GM23248 (cell line): ENCODE measurements at regions not wholly inside any gene's neighbourhood (a gene's known extent, or its start where the extent isn't known, plus 50 kb on each side); places are given as distances from the start of the nearest gene placed in this dataset.

Experiments used
- DNase-seq: peaks from one replicate; pipeline ENCODE4 v3.0.0-alpha.2; 2015
- H2AFZ ChIP-seq: fragments of 200-600 bp; sonication (generic); 2 replicates; pipeline ENCODE4 v1.6.1; 2016; ENCODE audit warnings: antibody characterized with exemption
- H3F3A ChIP-seq: fragments of 200-600 bp; sonication (generic); 2 replicates; pipeline ENCODE4 v1.6.1; 2016; ENCODE audit warnings: mild to moderate bottlenecking, antibody characterized with exemption, mixed run types; ENCODE audit not compliant: insufficient read depth
- H3K27ac ChIP-seq: fragments of 200-600 bp; sonication (generic); 2 replicates; pipeline ENCODE4 v1.5.1; 2016; ENCODE audit warnings: mild to moderate bottlenecking
- H3K27me3 ChIP-seq: fragments of 200-600 bp; sonication (generic); replicated peaks from 2 replicates; pipeline ENCODE4 v1.6.1; 2016; ENCODE audit warnings: mild to moderate bottlenecking; ENCODE audit not compliant: insufficient read depth
- H3K36me3 ChIP-seq: fragments of 200-600 bp; sonication (generic); 2 replicates; pipeline ENCODE4 v1.6.1; 2016; ENCODE audit warnings: low read depth, mild to moderate bottlenecking
- H3K4me1 ChIP-seq: fragments of 200-600 bp; sonication (generic); 2 replicates; pipeline ENCODE4 v1.6.1; 2016; ENCODE audit warnings: mild to moderate bottlenecking; ENCODE audit not compliant: insufficient read depth
- H3K4me2 ChIP-seq: fragments of 200-600 bp; sonication (generic); one replicate; pipeline ENCODE4 v1.6.1; 2016; ENCODE audit warnings: mild to moderate bottlenecking; ENCODE audit not compliant: unreplicated experiment
- H3K4me3 ChIP-seq: fragments of 200-600 bp; sonication (generic); 2 replicates; pipeline ENCODE4 v1.5.1; 2016; ENCODE audit warnings: mild to moderate bottlenecking
- H3K79me2 ChIP-seq: fragments of 200-600 bp; sonication (generic); 2 replicates; pipeline ENCODE4 v1.6.1; 2016; ENCODE audit warnings: mild to moderate bottlenecking; ENCODE audit not compliant: insufficient read depth
- H3K9ac ChIP-seq: fragments of 200-600 bp; sonication (generic); 2 replicates; pipeline ENCODE4 v1.6.1; 2016; ENCODE audit warnings: mild to moderate bottlenecking
- H3K9me2 ChIP-seq: fragments of 200-600 bp; sonication (generic); 2 replicates; pipeline ENCODE4 v1.6.1; 2016; ENCODE audit warnings: mixed run types, mild to moderate bottlenecking, moderate library complexity; ENCODE audit not compliant: insufficient read depth
- H3K9me3 ChIP-seq: fragments of 200-600 bp; sonication (generic); one replicate; pipeline ENCODE4 v1.6.1; 2017; ENCODE audit warnings: low read depth
- H4K20me1 ChIP-seq: fragments of 200-600 bp; sonication (generic); 2 replicates; pipeline ENCODE4 v1.6.0; 2016; ENCODE audit not compliant: insufficient read depth
- EZH2 ChIP-seq: fragments of 200-600 bp; sonication (generic); IDR thresholded peaks from 2 replicates; pipeline ENCODE4 v1.6.1; 2018; ENCODE audit warnings: antibody characterized with exemption, mild to moderate bottlenecking; ENCODE audit not compliant: insufficient read depth, poor library complexity, severe bottlenecking
- EZH2phosphoT487 ChIP-seq: fragments of 200-600 bp; sonication (generic); IDR thresholded peaks from 2 replicates; pipeline ENCODE4 v1.6.1; 2018; ENCODE audit warnings: antibody characterized with exemption, moderate library complexity, mild to moderate bottlenecking, low read depth; ENCODE audit not compliant: insufficient read depth
- WGBS, 2 experiments: methylation state at CpG; one replicate each; pipeline ENCODE4 v1.1.6; 2015 to 2017; ENCODE audit warnings: low lambda C conversion rate in 2 of 2, low coverage in 1 of 2; ENCODE audit errors: missing lambda C conversion rate in 2 of 2; 5-methylcytosine and 5-hydroxymethylcytosine counted together
- in situ Hi-C: fragments of 300-500 bp; cut with MboI; formaldehyde crosslinking; loops from 2 replicates; pipeline ENCODE4 v1.15.0; 2020

GRCh38 chr10:90136731-90137316, 435.4 kb downstream of the KIF20B start:
- 29 to 30% methylated on average over 8 of the region's 8 CpGs for WGBS, 2 experiments
- H3K4me1 ChIP-seq: no peaks in the 10 kb centered on the region
- no peak overlapping the region for H2AFZ ChIP-seq
- H3F3A ChIP-seq: no peaks in the 10 kb centered on the region
- H3K27me3 ChIP-seq: no peaks in the 10 kb centered on the region
- DNase-seq: no peak
- H3K4me2 ChIP-seq: no peak overlapping the region
- no peak for TF ChIP-seq EZH2
- no peak for TF ChIP-seq EZH2phosphoT487
- no peaks in the 10 kb centered on the region for H3K79me2 ChIP-seq
- no peaks in the 10 kb centered on the region for H3K36me3 ChIP-seq
- no peak overlapping the region for H3K27ac ChIP-seq
- H3K9ac ChIP-seq: no peak overlapping the region
- no peak overlapping the region for H3K4me3 ChIP-seq
- H3K9me2 ChIP-seq: no peaks in the 10 kb centered on the region
- in situ Hi-C loops: no loop called here
- H4K20me1 ChIP-seq: no peaks in the 10 kb centered on the region
- H3K9me3 ChIP-seq: no peaks in the 10 kb centered on the region

DNA sequence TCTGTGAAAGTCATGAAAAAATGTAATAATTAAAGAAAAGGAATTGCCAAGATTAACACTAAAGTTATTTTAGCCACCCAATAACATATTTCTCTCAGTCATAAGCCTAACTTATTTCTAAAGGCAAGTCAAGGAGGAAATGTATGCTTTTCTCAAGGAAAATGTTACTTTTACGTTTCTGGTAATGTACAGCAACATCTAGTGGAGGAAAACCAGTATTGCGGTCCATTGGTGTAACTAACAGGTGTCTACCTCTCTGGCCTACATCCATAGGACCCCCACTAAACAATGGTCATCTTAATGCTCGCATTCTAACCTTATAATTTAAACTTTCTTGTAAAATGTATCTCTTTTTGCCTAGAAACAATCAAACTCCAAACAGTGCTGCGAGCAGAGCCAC, 437.5 kb downstream of the KIF20B start:
- Histone ChIP-seq H3K4me1 (no peaks in the 10 kb centered on the region), H3K4me3 (no peak overlapping the region), H3K36me3 (no peaks in the 10 kb centered on the region), H3F3A (no peaks in the 10 kb centered on the region), H3K9ac (no peak overlapping the region), H3K4me2 (no peak overlapping the region), H2AFZ (no peak overlapping the region), H3K9me2 (no peaks in the 10 kb centered on the region), H4K20me1 (no peaks in the 10 kb centered on the region), H3K27ac (no peak overlapping the region), H3K27me3 (no peaks in the 10 kb centered on the region), H3K9me3 (no peaks in the 10 kb centered on the region), H3K79me2 (no peaks in the 10 kb centered on the region)
- DNase-seq: no peak
- in situ Hi-C loops: no loop called here
- 18 to 21% methylated on average over 4 of the region's 4 CpGs for WGBS, 2 experiments
- TF ChIP-seq EZH2phosphoT487 (no peak), EZH2 (no peak)

DNA sequence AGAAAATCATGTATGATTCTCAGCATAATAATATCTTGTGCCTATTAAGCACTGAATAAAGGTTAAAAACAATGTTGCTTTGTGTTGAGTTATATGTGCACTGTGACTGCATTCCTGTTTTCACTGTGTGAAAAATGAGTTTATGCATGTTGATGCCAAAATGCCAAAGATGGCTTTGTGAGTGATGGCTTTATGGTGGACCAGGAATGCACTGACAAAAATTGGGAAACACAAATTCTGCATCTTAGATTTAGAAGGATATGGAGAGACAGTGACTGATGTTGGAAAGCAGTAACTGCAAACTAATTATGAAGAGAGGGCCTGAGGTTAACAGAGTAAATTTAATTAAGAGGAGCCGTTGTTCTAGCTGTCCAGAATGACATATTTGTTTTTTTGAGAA, 440.4 kb downstream of the KIF20B start:
- Histone ChIP-seq H4K20me1 (no peaks in the 10 kb centered on the region), H3K27ac (no peak overlapping the region), H3K4me3 (no peak overlapping the region), H3K27me3 (no peaks in the 10 kb centered on the region), H3K36me3 (no peaks in the 10 kb centered on the region), H3K9me2 (no peaks in the 10 kb centered on the region), H2AFZ (no peak overlapping the region), H3F3A (no peaks in the 10 kb centered on the region), H3K9me3 (no peaks in the 10 kb centered on the region), H3K9ac (no peak overlapping the region), H3K4me1 (no peaks in the 10 kb centered on the region), H3K79me2 (no peaks in the 10 kb centered on the region), H3K4me2 (no peak overlapping the region)
- WGBS, 2 experiments: 4 to 19% methylated on average over 1 of the region's 1 CpG
- no peak for DNase-seq
- TF ChIP-seq EZH2: no peak
- no peak for TF ChIP-seq EZH2phosphoT487
- in situ Hi-C loops: no loop called here

DNA sequence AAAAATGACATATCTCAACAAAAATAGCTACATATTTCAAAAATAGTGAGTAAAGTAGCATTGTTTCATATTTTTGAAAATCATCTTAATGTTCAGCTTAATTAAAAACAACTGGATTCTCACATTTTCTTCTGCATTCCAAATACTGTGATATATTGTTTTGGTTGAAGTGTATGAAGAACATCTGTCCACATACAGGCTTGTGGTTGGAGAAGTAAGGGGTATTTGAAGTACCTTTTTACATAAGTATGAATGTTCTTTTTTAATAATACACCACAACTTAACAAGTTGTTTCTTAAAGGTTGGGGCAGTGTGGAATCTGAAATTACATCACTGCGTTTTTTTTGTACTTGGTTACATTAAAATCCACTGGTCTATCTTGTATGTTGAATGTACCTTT, 442.5 kb downstream of the KIF20B start:
- H3K27ac ChIP-seq: no peak overlapping the region
- no peaks in the 10 kb centered on the region for H4K20me1 ChIP-seq
- no peaks in the 10 kb centered on the region for H3F3A ChIP-seq
- no peak overlapping the region for H3K4me3 ChIP-seq
- no peak overlapping the region for H2AFZ ChIP-seq
- H3K27me3 ChIP-seq: no peaks in the 10 kb centered on the region
- WGBS, 2 experiments: 2 to 6% methylated on average over 1 of the region's 1 CpG
- no peak overlapping the region for H3K4me2 ChIP-seq
- H3K4me1 ChIP-seq: no peaks in the 10 kb centered on the region
- TF ChIP-seq EZH2phosphoT487 (no peak), EZH2 (no peak)
- H3K79me2 ChIP-seq: no peaks in the 10 kb centered on the region
- H3K9me2 ChIP-seq: no peaks in the 10 kb centered on the region
- no peak overlapping the region for H3K9ac ChIP-seq
- DNase-seq: no peak
- no peaks in the 10 kb centered on the region for H3K9me3 ChIP-seq
- in situ Hi-C loops: no loop called here
- H3K36me3 ChIP-seq: no peaks in the 10 kb centered on the region
